Keratinocyte (primary cell): ENCODE measurements at regions not wholly inside any gene's neighbourhood (a gene's known extent, or its start where the extent isn't known, plus 50 kb on each side); places are given as distances from the start of the nearest gene placed in this dataset.

Experiments
- CTCF ChIP-seq, 3 experiments: IDR thresholded peaks in 1 of 3; conservative IDR thresholded peaks in 1 of 3; optimal IDR thresholded peaks in 1 of 3; 2 replicates in 2 of 3; 3 replicates in 1 of 3; pipeline versions ENCODE3 to v1.5.1; 2011; ENCODE audit warnings: low read length in 3 of 3, mild to moderate bottlenecking in 3 of 3, moderate library complexity in 2 of 3, control low read depth in 1 of 3, inconsistent platforms in 1 of 3; ENCODE audit not compliant: insufficient read depth in 2 of 3; ENCODE audit errors: extremely low read depth in 1 of 3
- EZH2 ChIP-seq: IDR thresholded peaks from one replicate; pipeline ENCODE4 v1.6.1; 2012; ENCODE audit warnings: inconsistent platforms, mild to moderate bottlenecking, low read length, moderate library complexity

- TF ChIP-seq CTCF (optimal IDR thresholded peaks at IDR 0.05 in 1 of 3, IDR thresholded peaks at IDR 0.05 in 1 of 3, conservative IDR thresholded peaks at IDR 0.05 in 1 of 3; ENCODE audit: extremely low read depth in 1 of 3, insufficient read depth in 2 of 3, low read length in 3 of 3) (no peak), EZH2 (no peak)
Observed at GRCh38 chr2:122532072-122532344, 776.6 kb downstream of the TSN start.
